Adrenal gland (tissue), 9 donors: ENCODE measurements at regions not wholly inside any gene's neighbourhood (a gene's known extent, or its start where the extent isn't known, plus 50 kb on each side); places are given as distances from the start of the nearest gene placed in this dataset.

Experiments used
- DNase-seq, 7 donors: peaks; one replicate each; pipeline ENCODE4 v3.0.0-alpha.2; 2019 to 2020
- H3K27ac ChIP-seq, 5 donors: fragments of 200-600 bp; sonication (generic) in 4 of 5; 1 replicate in 3 of 5; 2 replicates in 2 of 5; pipeline versions ENCODE4 v1.5.1 to v1.8.0; 2016 to 2020; ENCODE audit warnings: mild to moderate bottlenecking in 1 of 5
- H3K27me3 ChIP-seq: fragments of 200-600 bp; 2 replicates; pipeline ENCODE4 v1.8.0; 2021
- H3K36me3 ChIP-seq, 2 donors: fragments of 200-600 bp; replicated peaks in 1 of 2; 1 replicate in 1 of 2; 2 replicates in 1 of 2; pipeline versions ENCODE4 v1.5.1 to v1.8.0; 2018 to 2022
- H3K4me1 ChIP-seq, 2 donors: fragments of 200-600 bp; replicated peaks in 1 of 2; 1 replicate in 1 of 2; 2 replicates in 1 of 2; pipeline versions ENCODE4 v1.5.1 to v1.8.0; 2018 to 2021
- H3K4me3 ChIP-seq, 4 donors: fragments of 200-600 bp; sonication (generic) in 3 of 4; one replicate each; pipeline ENCODE4 v1.5.1; 2016 to 2018
- H3K9me3 ChIP-seq, 3 donors: fragments of 200-600 bp; sonication (generic) in 1 of 3; replicated peaks in 1 of 3; 1 replicate in 2 of 3; 2 replicates in 1 of 3; pipeline versions ENCODE4 v1.5.1 to v1.8.0; 2016 to 2021
- CTCF ChIP-seq, 6 experiments: fragments of 450-650 bp in 4 of 6; fragments of 200-600 bp in 2 of 6; sonication (generic) in 1 of 6; IDR thresholded peaks; 1 replicate in 5 of 6; 2 replicates in 1 of 6; pipeline versions ENCODE4 v1.5.1 to v1.8.0; 2016 to 2021; ENCODE audit warnings: antibody characterized with exemption in 6 of 6, mild to moderate bottlenecking in 2 of 6, moderate library complexity in 1 of 6
- POLR2A ChIP-seq, 2 donors: fragments of 450-650 bp; IDR thresholded peaks; one replicate each; pipeline ENCODE4 v1.6.1; 2017; ENCODE audit warnings: antibody characterized with exemption in 2 of 2, mild to moderate bottlenecking in 2 of 2, moderate library complexity in 1 of 2
- WGBS, 4 donors: extraction: QIAGEN DNeasy Blood & Tissue Kit in 2 of 4; methylation state at CpG; one replicate each; pipeline versions ENCODE4 v1.1.5 to v1.1.7; 2013 to 2017; 5-methylcytosine and 5-hydroxymethylcytosine counted together
- intact Hi-C, 2 donors: fragments of 100-400 bp; cut with DNase I; formaldehyde crosslinking; loops; one replicate each; pipeline versions ENCODE4 v1.14.1 to v1.15.0; 2022 to 2023
- donor health status: healthy with polysubstance abuse.
- donor health status: Bipolar disorder and iron deficiency.
- donor health status: DM: yes; HTN: yes; CAD: no.
- donor health status: DM: no; HTN: no; CAD: no.
- donor health status: DM: no; HTN: no; CAD: no.

DNA sequence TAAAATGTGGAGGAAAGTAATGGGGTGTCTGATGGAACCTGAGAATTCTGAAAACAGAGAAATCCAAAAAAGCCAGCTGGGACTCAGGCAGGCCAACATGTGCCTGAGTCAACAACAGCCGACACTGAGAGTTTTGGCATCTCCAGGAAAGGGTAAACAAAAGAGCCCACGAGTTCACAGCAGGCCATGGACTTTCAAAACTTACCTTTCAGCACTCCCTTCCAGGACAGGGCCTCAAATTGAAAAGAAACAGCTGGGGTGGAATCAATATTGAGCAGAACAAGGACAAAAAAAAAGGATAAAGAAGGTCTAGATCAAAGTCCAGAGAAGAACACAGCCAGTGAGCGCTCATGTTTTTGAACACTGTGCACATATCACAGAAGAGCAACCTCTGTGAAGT, 735.4 kb upstream of the GRM7 start:
- Histone ChIP-seq H3K36me3 (no peaks in the 10 kb centered on the region), H3K27me3 (no peaks in the 10 kb centered on the region), H3K9me3 (no peaks in the 10 kb centered on the region), H3K27ac (no peak overlapping the region), H3K4me1 (no peaks in the 10 kb centered on the region), H3K4me3 (no peak overlapping the region)
- 58 to 62% (median 59%) methylated on average over 3 of the region's 3 CpGs for WGBS, 4 donors
- no peak for DNase-seq
- TF ChIP-seq CTCF (IDR thresholded peaks at IDR 0.05) (no peak), POLR2A (IDR thresholded peaks at IDR 0.05) (no peak)
- intact Hi-C loops: no loop called here

- intact Hi-C loops: no loop called here
- DNase-seq: no peak
- Histone ChIP-seq H3K27me3 (no peaks in the 10 kb centered on the region), H3K4me3 (no peak overlapping the region), H3K9me3 (no peaks in the 10 kb centered on the region), H3K36me3 (no peaks in the 10 kb centered on the region), H3K4me1 (no peaks in the 10 kb centered on the region), H3K27ac (no peak overlapping the region)
- TF ChIP-seq POLR2A (IDR thresholded peaks at IDR 0.05) (no peak), CTCF (IDR thresholded peaks at IDR 0.05) (no peak)
- 83 to 90% (median 85%) methylated on average over 8 of the region's 8 CpGs for WGBS, 4 donors
Observed at GRCh38 chr3:6132684-6133432, 728.1 kb upstream of the GRM7 start.

- 62 to 79% (median 69%) methylated on average over 3 of the region's 3 CpGs for WGBS, 4 donors
- no peak overlapping the region for H3K4me3 ChIP-seq
- no peaks in the 10 kb centered on the region for H3K9me3 ChIP-seq
- no peak for DNase-seq
- no peaks in the 10 kb centered on the region for H3K4me1 ChIP-seq
- H3K27ac ChIP-seq: no peak overlapping the region
- intact Hi-C loops: no loop called here
- TF ChIP-seq POLR2A (IDR thresholded peaks at IDR 0.05): no peak
- no peak for TF ChIP-seq CTCF (IDR thresholded peaks at IDR 0.05)
- H3K27me3 ChIP-seq: no peaks in the 10 kb centered on the region
- H3K36me3 ChIP-seq: no peaks in the 10 kb centered on the region
Observed at GRCh38 chr3:6142707-6143106, 718.2 kb upstream of the GRM7 start.

DNA sequence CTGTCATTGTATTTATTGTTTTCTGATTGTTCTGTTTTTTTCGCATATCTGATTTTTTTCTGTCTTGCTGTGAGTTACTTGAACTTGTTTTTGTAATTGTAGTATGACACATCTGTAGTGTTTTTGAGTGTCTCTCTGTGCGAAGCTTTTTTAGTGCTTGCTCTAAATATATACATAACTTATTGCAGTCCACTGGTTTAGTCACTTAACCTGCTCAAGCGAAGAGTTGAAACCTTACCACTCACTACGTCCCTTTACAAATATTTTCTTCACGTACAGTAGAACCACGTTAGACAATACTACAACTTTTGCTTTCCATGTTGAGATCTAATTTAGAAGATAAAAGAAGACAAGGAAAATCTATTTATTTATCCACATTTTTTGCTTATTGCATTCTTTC, 713.0 kb upstream of the GRM7 start:
- no peak for DNase-seq
- Histone ChIP-seq H3K4me3 (no peak overlapping the region), H3K4me1 (no peaks in the 10 kb centered on the region), H3K27ac (no peak overlapping the region), H3K9me3 (no peaks in the 10 kb centered on the region), H3K27me3 (no peaks in the 10 kb centered on the region), H3K36me3 (no peaks in the 10 kb centered on the region)
- TF ChIP-seq POLR2A (IDR thresholded peaks at IDR 0.05): no peak
- TF ChIP-seq CTCF (IDR thresholded peaks at IDR 0.05): no peak
- intact Hi-C loops: no loop called here
- 85 to 93% (median 86%) methylated on average over 6 of the region's 6 CpGs for WGBS, 4 donors
